ENCODE measurements at regions not wholly inside any gene's neighbourhood (a gene's known extent, or its start where the extent isn't known, plus 50 kb on each side); places are given as distances from the start of the nearest gene placed in this dataset.
"Not testable (repeated sequence)": the region's sequence is repeated elsewhere in the genome, so short reads cannot be mapped to it uniquely, and the experiment has no call there.

- no peak for DNase-seq
These were observed 144.5 kb upstream of the DIAPH2 start for GRCh38 chrX:96540111-96540631.

- not testable (repeated sequence) for DNase-seq
These were observed 138.4 kb upstream of the DIAPH2 start for GRCh38 chrX:96546281-96546680.

- DNase-seq: no peak
These were observed 133.2 kb upstream of the DIAPH2 start for GRCh38 chrX:96551322-96551872.

DNA sequence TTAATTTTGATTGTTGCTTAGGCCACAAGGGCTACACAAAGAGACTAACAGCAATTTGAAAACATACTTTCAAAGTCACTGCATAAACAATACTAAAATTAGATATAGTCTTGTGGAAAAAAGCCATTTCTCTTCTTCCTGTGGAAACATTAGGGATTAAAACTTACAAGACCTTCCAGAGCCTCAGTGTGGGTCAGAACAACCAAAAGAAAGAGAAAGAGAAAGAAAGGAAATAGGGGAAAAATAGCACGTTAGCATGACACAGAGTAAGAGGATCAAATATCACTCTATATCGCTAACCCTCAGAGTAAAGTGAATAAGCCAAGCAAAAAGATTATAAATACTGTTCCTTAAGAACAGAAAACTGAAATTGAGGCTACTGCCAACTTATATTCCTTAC is 127.8 kb upstream of the DIAPH2 start:
- no peak for DNase-seq

GRCh38 chrX:96561129-96561528 is 123.5 kb upstream of the DIAPH2 start:
- not testable (repeated sequence) for DNase-seq

DNA sequence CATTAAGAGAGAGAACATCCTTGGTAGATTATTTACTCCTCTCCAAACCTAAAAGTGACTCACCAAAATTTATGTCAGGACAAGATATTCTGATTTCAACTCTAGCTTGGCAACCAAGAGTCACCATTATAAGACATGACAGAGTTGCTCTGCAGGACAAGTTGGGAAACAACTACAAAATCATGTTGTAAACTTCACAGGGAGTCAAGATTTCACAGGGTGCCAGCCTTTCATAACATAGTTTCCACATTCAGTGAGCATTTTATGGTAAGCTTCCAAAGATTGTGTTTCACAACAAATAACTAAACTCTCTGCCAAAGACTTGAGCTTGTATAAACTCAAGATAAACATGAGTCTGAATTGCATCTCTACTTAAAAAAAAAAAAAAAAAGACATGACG is 121.0 kb upstream of the DIAPH2 start:
- no peak for DNase-seq

DNA sequence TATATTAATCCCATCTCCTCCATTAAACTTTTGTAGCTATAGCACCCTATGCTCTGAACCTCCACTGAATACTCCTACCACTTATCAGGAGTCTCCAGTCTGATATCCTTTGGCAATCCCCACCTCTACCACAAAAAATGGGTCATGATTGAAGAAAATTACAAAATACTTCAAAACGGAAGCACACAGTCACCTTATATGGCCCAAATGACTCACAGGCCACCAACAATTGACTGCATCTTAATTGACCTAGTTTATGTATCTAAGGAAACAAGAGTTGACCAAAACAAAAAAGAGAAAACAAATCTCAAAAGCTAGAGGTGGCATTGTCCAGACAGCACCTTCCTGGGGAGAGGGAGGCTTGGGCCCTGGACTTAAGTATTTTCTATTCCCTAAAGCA is 120.0 kb upstream of the DIAPH2 start:
- no peak for DNase-seq

DNA sequence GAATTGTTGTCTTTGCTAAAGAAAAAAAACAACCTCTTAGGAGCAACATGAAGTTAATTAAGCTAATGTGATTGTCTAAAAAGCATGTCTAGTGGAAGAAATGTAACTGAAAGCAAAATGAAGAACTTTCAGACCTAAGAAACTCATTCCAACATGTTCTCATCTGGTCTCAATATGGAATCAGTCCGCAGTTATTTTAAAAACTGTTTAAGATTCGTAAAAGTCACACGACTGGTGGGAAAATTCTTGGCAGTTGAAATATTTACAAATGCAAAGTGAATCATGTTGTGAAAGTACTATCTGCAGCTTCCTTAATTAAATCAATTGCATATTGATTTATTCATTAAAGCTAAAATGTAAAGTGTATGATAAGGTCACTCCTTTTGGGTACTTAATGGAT is 117.8 kb upstream of the DIAPH2 start:
- DNase-seq: no peak

GRCh38 chrX:96568071-96568470 is 116.6 kb upstream of the DIAPH2 start:
- DNase-seq: no peak

GRCh38 chrX:96569034-96569433 is 115.6 kb upstream of the DIAPH2 start:
- no peak for DNase-seq

DNA sequence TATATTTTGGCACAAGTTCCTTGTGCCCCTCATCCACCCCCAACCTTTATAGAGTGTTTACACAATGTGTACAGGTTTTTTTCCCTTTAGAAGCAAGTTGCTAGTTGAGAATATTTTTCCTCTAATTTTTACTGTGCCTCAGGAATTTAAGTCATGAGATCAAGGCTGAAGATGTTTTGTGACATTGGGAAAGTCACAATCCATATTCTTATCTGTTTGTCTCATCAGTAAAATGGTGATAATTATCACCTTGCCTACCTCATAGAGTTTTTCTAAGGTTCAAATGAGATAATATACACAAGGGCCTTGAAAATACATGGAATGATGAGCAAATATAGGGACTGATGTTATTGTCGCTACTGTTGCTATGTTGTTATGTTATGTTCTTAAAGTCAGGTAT is 109.6 kb upstream of the DIAPH2 start:
- DNase-seq: no peak

DNA sequence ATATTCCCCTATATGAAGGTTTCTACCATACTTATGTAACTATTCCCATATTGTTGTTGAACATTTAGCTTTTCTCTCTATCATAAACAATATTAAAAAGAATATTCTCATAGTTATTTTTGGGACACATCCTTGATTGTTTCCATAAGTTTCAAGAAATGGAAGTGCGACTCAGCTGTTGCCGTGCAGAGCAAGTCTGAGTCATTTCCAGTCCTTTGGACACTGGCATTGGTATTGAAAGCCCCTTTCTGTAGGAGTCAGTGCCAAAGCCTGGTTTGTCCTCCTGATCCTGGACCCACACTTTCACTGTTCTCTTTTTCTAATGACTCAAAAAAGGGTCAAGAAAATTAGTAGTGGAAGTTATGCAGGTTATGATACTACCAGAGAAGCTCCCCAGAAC is 108.3 kb upstream of the DIAPH2 start:
- no peak for DNase-seq

- no peak for DNase-seq
These were observed 105.9 kb upstream of the DIAPH2 start for GRCh38 chrX:96578781-96579180.

- DNase-seq: no peak
These were observed 105.4 kb upstream of the DIAPH2 start for GRCh38 chrX:96579252-96579651.

DNA sequence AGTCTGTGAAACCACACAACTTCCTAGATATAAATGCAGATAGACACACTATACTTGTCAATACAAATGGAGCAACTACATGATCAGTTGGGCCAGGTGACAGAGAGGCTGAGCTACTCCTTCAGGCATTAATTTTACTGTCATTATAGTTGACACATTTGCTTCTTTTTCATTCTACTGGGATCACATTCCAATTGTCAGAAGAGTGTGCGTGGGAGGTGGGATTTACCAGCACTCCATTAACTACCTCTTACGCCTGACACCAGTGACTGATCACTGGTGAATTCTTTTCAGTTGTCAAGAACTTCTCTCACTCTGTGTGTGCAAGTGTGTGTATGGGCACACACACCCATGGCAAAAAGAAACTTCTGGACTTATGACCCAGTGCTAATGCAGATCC is 94.2 kb upstream of the DIAPH2 start:
- no peak for DNase-seq

GRCh38 chrX:96591421-96591820 is 93.2 kb upstream of the DIAPH2 start:
- DNase-seq: no peak

- not testable (repeated sequence) for DNase-seq
These were observed 86.8 kb upstream of the DIAPH2 start for GRCh38 chrX:96597847-96598246.

DNA sequence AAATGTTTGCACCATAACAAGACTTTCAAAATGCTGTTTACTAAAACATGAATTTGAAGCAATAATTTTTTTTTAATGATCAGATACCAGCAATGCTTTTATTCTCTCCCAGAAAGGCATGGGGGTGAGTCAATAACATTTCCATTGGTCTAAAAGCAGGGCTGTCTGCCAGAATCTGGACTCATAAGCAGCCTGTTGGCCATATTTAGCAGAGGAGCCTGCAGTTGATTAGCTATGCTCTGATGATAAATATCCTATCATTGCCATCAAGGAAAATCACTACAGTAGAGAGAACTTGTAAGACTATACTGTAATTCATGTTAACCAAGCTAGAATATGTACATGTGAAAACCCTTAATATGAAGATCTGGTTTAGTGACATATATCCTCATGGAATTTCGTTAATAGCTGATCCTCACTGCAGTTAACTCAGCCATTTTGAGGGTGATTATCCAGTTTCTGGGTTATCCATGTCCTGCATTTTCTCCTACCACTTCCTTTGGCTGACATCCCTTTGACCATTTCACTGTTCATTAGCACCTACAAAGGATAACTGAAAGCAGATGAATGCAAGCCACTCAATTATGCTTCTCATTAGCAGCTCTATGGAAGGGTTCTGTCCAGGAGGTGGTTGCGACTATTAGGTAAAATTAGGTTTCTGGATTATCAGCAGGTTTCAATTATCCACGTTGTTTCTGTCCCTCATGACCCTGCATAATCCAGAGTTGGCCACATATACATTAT is 72.9 kb upstream of the DIAPH2 start:
- no peak for DNase-seq

- no peak for DNase-seq
These were observed 69.2 kb upstream of the DIAPH2 start for GRCh38 chrX:96615448-96615847.

DNA sequence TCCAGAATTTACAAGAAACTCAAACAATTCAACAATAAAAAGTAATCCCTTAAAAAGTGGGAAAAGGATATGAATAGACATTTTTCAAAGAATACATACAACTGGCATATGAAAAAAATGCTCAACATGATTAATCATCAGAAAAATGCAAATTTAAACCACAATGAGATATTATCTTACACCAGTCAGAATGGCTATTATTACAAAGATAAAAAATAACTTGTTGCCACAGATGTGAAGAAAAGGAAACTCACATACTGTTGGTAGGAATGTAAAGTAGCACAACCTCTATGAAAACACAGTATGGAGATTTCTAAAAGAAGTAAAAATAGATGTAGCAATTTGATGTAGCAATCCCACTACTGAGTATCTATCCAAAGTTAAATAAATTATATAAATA is 65.1 kb upstream of the DIAPH2 start:
- DNase-seq: no peak

GRCh38 chrX:96621811-96622210 is 62.8 kb upstream of the DIAPH2 start:
- DNase-seq: no peak

Measured in NCI-H2029 (cell line).